Stimulated activated CD8-positive, alpha-beta memory T cell treated with anti-CD3 and anti-CD28 coated beads, Interleukin-4, amount 100 ng/mL, for 48 hours (primary cell): ENCODE measurements at regions not wholly inside any gene's neighbourhood (a gene's known extent, or its start where the extent isn't known, plus 50 kb on each side); places are given as distances from the start of the nearest gene placed in this dataset.

ENCODE experiments used
- DNase-seq: peaks from one replicate; pipeline ENCODE4 v3.0.0-alpha.2; 2020

DNA sequence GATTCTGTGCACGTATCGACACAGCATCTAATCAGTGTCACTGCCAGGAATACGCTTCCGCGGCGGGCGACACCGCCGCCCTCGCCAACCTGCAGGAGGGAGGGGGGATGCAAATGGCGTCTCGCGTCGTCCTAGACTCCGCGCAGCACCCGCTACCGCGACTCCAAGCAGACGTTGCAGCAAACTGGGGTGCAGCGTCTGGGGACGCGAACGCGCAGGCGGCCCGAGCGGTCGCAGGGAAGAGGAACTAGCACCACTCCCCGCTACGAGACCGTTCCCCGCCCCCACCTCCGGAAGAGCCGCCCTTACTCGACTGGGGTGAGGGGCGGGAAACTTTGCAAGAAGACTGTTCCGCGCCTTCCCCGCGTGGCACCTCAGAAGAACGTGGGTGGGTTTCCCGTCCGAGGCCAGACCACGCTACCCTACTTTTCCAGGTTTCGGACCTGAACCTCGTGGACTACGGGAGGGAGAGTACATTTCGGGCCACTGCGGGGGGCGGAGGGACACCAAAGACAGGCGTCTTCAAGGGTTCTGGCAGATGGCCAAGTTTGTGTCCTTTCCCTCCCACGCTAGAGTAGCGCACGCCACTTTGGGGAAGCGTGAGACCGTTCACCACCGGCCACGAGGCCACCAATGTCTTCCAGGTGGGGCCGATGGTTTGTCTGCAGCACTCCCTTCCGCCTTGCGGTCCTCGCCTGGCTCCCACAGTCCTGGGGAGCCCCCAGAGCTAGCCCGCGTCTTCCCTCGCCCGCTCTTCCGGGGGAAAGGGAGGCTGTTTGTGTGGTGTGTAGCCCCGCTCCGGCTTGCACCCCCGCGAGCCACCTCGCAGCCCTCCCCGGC, 78.0 kb upstream of the BCOR start:
- DNase-seq, result peak; percentile 78

DNA sequence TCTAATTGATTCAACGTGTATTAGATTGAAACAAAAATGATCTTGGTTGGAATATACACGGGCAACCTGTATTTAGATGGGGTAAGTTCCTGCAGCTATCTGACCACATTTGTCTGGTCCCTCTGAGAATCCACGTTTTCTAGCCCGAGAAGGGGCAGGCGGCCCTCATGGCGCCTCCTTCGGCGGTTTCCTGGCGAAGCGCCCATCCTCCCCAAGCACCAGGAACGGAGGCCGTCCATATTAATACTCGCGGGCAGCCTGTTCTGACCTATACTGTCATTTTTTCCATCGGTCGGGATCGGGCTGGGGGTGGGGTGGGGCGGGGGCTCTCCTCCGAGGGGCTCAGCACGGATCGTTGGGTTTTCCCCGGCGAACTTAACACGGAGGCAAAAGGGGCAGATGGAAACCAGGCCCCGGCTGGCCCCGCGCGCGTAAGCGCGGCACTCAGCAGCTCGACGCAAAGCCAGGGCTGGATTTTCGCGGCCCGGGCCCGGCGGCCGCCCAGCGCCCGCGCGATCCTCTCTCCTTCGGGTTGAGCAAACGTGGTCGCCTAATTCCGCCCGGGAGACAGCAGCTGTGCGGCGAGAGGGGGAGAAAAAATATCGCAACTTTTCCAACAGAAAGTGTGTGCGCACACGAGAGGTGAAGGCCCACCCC, 77.2 kb upstream of the BCOR start:
- DNase-seq, result peak; percentile 66

DNA sequence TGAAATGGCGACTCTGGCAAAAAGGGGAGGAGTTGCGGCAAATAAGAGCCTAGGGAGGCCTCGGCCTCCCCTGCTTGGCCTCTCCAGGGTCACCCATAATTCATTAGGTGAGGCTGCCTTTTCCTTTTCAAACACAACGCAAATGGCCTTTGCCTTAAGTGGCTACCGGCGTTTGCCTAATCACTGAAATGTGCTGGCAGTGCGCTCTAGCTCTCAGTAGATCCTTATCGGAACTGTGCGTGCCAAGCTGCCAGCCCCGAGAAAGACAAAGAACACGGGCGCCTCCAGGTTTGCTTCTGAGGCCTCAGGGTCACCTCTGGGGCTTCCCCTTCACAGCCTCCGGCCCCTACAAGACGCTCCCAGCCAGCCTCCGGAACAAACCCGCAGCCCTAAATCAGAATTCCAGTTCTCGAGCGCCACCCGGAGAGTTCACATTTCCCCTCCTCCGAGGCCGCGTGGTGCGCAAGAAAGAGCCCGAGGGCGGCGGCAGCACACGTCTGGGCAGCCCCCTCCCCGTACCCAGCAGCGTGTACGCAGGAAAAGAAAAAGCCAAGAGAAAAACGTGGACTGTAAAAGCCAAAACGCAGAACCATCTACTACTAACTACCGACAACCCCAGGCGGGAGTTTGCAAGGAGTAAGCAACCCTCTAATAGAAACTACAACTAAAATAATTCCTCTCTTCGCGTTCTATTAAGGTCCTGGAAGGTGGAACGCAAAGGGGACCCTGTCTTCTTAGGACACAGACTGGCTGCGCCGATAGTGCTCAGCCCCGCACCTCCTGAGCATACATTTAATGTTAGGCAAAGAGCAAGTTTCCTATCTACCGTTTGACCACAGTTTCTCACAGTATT, 76.5 kb upstream of the BCOR start:
- DNase-seq, result peak; percentile 77

DNA sequence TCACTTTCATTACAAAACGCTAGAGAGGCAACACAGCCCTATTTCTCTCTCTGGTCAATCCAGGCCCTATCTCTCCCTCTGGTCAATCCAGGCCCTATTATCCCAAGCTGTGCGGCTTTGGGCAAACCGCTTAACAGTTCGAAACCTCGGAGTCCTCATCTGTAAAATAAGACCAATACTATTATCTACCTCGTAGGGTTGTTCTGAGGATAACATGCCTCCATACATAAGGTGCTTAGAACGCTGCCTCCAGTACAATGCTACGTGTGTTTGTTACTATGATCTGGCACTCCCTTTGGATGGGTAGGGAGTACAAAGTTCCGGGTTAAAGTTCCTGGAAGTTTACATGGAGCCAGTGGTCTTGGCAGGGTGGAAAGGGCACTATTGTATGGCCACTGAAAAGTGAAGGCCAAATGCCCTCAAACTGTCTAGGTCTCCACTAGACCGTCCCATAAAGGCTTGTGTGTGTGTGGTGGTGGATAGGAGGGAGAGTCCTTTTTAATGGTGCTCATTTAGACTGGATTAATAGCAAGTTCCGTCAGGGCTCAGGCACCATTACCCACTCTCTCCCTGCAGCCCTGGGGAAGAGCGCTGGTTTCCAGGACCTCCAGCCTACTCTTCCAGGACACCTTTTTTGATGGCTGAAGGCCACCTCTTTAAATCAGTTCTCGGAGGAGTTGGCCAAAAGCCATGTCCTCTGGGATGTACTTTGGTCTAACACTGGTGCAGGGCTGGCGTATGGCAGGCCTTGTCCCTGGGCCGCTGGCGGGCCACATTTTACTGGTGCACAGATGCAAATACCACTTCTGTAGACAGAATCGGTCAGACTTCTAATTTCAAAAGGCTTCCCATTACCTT, 75.6 kb upstream of the BCOR start:
- DNase-seq, result no peak

DNA sequence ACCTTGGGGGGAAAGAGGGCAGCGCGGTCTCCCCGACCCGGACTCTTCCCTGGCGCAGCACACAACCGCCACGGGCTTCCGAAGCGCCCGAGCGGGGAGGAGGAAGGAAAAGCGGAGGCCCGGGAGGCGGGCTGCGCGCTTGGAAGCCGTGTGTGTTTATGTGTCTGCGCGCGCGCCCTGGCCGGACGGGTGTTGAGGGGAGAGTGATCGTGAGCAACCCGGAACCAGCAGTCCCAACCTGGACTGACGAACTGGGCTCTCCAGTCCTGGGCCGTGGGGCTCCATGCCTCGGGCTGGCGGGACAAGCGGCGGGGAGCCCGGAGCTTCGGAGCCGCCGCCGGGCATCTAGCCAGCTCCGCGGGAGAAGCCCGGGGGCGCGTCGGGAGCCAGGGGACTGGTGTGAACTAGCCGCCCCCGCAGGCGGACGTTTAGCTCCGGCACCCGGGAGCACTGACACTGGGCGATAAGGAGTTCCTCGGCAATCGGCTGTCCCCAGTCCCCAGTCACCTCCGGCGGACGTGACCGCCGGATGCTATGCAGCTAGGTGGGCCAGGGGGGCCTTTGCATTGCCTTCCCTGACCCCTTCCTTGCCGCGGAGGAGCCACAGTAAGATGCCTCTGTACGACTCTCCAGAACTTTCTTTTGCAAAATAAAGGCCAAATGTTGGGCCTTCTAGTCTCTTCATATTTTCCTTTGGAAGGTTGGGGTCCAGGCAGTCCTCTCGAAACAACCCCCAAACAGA, 74.8 kb upstream of the BCOR start:
- peak; percentile 51 for DNase-seq

DNA sequence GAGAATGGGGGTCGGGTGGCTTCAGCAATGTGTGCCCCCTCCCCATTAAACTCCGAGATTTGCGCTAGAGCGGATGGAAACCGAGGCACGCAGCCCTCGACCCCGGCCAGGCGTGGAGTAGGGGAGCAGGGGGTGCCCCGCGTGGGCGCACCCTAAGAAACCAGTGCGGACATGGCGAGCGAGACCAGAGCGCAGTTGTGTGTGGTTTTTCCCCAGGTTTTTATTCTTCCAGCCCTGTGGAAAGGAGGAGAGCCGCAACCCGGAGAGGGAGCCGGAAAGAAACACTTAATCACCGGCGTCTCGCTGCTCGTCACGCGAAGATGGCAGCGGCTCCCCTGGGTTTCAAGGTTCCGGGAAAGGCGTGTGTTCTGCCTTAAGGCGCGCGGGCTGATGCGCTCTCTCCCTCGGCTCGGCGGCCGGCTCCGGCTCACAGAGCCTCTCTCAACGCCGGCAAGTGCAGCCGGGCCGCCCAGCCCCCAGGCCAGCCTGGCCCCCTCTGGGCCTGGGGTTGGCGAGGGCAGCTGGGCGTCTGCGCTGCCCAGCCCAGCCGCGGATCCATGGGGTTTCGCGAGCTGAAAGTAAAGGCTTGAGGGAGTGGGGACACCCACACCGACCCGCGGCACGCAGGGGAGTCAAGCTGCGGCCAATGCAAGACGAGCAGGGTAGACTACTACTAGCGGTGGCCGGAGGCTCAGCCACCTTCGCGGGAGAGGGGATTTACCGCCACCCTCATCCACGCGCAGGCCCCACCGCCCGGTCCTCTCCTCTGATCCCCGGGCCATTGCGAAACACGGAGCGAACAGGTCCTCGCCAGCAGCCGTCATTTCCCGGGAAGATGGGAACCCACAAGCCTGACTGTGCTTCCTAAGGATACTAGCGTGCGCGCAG, 74.0 kb upstream of the BCOR start:
- peak; percentile 55 for DNase-seq

DNA sequence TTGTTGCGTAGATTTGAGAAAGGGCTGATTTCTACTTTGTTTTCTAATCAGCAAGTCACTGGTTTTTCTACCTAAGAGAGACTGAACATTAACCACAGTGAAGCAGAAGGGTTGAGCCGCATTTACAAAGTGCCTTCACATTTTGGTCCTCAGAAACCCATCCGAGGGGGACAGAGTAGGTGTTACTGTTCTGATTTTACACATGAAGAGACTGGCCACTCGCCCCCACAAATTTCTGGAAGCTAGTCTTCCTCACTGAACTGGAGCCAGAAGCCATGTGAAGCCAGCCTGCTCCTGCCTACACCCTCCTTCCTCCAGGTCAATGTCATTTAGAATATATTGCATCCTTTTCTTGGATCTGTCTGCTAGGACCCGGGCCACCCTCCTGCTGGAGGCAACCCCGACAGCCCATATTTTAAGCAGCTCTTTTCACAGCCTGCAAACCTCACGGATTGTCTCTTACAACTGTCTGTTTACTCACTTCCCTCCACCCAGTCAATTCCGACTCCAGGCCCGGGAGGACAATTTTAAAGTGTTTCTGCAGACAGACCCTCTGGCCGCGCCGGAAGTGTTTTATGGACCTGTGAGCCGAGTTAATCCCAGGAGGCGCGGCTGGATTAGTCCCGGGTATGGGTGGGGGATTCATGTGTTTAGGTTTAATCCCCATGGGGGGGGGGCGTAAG, 73.2 kb upstream of the BCOR start:
- DNase-seq, result peak; percentile 43

DNA sequence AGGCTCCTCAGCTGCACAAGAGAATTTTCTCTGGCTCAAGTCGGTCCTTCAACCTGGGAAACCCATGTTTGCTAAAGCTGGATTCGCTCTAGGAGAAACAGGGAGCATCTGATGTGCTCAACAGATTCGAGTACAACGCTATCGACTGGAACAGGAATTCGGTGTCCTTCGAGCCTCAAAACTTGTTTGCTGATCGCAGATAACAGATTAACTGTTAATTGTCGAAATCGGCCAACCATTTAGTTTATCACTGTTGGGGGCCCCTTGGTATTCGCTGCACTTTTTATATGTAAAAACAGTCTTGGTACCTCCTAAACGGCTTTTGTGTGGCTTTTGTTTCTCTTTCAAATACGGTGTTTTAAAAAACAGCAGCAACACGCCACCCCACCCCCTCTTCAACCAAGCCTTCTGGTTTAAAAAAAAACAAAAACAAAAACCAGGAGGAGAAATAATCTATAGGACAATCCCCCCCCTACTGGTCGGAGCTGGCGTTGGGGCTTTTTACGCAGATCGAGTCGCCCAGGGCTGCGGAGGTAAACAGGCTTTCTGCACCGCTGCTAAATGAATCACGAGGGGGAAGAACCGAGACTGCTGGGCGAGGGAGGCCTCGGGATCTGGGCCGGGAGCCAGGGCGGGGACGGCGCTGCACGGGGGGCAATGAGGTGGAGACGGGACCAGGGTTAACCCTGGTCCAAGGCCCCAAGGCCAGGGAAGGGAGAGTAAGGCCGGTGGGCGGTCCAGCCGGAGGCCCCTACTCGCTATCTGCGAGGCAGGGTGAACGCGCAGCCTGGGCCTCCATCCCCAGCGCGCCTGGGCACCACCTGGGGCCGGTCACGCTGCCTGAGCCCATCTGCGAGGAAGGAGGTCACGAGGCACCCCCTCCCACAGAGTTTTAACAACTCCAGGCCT, 71.7 kb upstream of the BCOR start:
- DNase-seq, result peak; percentile 82

DNA sequence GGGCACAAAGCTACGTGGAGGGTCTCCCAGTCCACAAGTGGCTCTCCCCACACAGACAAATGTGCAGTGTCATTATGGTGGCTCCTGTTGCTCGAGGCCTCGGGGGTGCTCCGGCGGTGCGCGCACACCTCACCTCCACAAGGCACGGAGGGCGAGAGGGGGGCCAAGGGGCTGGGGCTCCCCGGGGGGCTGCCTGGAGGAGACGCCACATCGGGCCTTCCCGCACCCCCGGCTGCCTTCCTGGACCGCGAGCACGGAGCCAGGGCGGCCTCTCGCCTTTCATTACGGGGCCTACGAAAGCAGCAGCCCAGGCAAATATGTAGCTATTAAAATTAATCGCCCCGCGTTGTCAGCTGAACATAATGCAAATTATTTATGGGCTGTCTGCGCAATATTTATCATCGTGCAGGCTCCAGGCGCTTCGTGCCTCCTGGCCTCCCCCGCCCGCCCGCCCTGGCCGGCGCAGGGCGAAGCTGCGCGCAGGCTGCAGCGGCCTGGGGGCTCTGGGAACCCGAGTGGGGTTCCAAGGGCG, 70.8 kb upstream of the BCOR start:
- DNase-seq, result no peak

DNA sequence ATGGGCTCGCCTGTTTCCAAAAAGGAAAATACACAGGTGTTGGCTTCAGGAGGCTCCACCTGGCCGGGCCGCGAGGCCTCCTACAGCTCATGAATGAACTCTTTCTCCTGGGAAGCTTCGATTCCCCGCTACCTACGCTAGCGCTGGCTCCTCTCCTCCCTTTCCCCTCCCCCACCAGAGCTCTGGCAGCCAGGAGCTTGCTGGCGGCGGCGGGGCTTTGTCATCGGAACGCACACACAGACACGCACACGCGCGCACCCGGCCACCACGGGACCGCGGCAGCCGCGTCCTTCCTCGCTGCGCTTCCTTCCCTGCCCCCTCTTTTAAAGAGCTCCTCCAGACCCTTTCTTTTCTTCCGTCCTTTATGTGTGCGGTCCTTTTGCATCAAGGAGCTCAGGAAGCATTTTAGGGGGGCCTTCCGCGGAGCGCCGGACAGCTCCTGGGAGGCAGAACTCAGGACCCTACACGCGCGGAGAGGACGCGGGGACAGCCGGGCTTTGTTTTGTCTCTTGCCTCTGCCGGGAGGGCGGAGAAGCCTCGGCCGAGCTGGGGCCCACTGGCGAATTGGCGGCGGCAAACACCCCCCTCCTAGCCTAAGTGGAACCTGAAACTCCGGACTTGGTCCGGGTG, 70.2 kb upstream of the BCOR start:
- no peak for DNase-seq

DNA sequence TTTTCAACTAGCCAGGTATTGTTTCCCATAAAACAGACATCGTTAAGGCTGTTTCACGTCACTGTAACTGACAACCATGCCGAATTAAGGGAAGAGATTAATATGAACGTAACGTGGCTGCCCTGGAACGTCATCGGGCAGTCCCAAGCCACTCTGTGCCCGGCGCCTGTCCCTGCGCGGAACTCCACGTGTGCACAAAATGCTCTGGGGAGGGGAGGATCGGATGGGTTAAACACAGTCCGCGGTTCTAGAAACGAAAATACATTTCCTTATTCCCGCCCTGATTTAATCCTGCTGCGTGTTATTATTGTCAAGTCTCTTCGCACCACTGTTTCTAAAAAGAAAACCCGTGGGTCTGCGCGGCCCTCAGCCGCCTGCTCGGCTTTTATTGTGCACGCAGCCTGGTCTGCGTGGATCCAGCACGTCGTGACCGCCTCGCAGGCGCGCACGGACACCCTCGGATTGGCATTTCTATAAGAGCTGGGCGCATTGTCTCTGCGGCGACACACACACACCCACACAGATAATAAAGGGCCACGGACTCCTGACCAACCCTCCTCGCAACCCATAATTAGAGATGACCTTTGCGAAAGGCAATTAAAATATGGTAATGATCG, 69.6 kb upstream of the BCOR start:
- no peak for DNase-seq

DNA sequence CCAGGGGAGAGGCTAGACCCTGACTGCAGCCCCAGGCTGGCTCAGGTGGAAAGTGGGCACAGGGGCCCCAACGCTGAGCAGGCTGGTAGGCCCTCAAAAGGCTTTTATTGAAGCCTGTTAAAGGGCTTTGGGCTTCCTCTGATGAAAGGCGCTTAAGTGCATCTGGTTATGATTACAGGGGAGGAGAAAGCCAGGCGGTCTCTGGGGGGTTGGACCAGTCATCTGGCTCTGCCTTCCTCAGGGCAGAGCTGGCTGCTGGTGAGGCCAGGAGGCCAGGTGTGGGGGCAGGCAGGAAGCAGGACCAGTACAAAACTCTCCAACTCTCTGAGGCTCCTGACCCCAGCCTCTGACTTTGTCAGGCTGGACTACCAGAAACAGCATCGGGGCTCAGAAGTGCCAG, 68.8 kb upstream of the BCOR start:
- DNase-seq, result no peak

DNA sequence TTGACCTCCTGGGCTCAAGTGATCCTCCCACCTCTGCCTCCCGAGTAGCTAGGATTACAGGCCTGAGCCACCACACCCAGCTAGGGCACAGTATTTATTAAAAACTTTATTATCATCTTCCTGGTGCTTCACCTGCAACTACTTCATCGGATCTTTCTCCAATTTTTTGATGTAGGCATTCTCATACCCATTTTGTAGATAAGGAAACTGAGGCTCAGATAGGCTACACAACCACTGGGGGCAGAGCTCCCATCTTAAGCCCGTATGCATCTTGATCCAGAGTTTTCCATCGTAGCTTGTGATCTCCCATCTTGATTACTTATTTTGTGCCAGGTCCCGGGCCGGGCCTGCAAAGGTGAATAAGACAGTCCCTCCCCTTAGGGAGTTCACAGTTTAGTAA, 68.1 kb upstream of the BCOR start:
- no peak for DNase-seq

DNA sequence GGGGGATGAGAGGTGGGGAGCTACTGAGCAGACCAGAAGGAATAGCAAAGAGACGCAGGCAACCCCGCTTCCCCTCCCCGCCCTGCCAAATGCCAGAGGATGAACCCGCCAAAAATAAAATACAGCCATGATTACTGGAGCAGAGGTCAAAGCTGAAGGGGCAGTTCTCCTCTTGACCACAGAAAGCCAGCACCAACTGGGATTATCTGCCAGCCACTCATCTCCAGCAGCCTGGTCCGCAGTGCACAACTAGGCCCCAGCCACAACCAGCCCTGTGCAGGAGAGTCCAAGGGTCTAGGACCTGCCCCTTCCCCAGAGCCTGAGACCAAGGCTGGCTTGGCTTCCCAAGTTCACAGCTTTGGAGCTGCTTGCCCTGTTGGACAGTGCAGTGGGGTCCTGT, 67.4 kb upstream of the BCOR start:
- DNase-seq, result no peak

DNA sequence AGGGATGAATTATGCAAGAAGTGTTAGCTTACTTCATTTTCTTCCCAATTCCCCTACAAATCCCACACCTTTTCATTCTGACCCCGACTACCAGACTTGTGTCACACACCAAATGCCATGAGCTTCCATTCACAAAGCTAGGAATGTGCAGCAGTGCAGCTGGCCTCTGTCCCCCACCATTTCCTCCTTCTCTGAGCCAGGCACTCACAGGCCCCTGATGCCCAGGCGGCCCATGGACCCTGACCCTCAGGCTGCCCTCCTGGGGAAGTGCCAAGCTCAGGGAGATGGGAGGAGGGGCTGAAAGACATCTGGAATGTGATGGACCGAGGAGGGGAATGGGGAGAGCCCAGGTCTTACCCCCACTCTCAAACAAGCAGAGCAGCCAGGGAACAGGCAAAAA, 67.0 kb upstream of the BCOR start:
- DNase-seq, result no peak

DNA sequence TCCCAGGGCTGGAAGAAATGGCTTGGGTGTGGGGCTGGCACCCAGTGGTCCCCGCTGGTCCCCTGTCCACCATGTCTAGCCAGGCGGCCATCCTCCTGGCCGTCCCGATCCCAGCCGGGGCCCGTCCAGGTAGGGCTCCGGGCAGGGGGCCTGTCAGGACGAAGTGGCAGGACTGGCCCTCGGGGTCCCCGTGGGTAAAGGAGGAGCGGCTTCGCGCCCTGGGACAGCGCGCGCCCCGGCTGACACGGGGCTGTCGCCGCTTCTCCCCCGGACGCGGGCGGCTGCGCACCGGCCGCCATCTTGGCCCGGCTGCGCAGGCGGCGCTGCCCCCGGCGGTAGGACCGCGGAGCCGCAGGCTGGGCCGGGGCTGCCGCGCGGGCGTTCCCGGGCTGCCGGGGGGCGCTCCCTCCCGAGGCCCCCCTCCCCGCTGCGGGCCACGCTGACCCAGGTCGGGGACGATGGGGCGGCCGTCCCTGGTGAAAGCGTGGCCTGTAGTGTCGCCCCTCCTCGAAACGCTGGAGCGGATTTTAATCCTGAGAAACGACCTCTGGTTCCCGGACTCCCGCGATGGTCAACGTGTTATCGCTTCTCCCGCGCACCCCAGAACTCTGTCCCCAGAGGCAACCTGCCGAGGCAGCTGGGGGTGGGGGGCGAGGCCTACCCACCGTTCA, 60.4 kb upstream of the BCOR start:
- no peak for DNase-seq
